HG03039 (cell line): ENCODE measurements at regions not wholly inside any gene's neighbourhood (a gene's known extent, or its start where the extent isn't known, plus 50 kb on each side); places are given as distances from the start of the nearest gene placed in this dataset.

ENCODE experiments used
- ATAC-seq: cut with Tn5 transposase; IDR thresholded peaks from one replicate; pipeline ENCODE4 v1.9.1; 2021; ENCODE audit warnings: mild to moderate bottlenecking, moderate library complexity; ENCODE audit not compliant: unreplicated experiment

DNA sequence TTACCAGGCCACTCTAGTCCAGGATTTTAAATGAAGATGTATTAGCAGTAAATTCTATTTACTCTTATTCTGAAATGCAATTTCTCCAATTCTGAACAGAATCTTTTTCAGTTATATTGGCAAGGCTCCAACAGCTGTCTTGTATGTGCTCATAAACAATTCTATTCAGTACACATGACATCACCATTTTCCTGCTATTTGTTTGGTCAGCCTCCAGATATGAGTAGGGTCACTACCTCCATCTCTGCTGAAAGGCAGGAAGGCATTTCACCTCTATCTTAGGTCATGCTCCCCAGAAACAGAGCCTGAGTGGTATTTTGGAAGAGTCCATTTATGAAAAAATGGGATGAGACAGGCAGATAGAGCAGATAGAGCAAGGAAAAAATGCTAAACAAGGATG lies 151.1 kb upstream of the ADGRL3 start:
- ATAC-seq = no peak

DNA sequence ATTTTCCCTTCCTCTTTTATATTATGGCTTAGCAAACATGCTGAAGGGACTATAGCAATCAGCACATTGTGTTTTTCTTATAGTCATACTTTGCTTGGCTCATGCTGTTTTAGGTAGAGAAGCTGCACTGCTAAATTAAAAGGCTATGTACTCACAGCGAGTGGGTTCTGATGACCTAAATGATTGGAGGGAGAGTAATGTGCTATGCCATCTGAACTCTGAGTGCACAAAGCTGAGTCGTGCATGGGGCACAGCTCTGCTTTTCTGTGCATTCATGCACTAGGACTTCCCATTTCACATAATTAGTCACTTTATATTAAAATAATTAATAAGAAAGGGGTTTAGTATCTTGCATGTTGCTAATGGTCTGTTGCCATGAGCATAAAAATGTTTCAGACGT lies 132.7 kb upstream of the ADGRL3 start:
- ATAC-seq = no peak

DNA sequence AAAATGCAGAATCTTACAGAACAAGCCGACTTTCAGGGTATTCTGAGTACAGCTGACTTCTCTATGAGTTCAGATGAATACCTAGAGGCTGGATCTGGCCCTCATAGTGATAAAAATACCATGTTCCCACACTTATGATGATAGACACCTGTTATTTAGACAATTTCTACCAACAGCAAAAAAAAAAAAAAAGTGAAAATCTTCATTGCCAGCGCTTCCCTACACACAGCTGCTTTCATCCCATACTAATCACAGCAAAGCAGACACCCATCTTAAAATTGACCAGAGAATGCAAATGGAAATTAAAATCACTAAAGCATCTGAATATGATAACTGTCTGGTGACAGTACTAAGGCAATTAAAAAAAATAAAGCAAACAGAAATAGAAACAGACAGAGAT lies 132.1 kb upstream of the ADGRL3 start:
- ATAC-seq = no peak

DNA sequence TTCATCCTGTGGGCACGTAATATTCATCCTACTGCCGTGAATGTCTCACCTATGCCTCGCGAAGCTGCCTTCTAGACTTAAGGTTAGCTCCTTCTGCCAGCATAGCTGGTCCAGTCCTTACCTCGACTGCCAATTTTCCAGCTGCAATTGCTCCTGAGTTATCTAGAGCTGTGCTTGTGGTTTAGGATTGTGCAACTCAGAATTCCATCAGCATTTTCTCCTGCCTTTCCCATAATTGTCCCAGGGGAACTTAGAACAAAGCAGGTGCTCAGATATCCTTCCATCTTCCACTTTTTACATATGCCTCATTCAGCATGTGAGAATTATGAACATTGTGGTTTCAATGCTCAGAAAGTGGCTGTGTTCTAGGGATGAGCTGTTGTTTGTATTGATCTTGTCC lies 131.4 kb upstream of the ADGRL3 start:
- ATAC-seq = no peak

DNA sequence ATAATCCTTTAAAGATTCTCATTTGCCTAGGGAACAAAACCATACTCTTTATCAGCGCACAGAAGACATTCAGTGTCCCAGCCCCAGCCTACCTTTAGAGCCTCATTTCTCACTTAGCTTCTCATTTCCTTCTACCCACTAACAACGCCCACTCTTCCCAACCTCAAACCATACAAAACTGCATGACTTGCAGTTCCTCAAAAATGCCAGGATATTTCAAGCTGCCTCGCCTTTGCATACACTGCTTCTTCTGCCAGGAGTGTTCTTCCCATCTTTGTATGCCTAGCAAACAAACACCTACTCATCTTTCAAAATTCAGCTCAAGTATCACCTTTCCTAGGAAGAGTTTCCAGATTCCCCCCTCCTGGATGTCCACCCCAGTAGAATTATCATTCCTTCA lies 129.9 kb upstream of the ADGRL3 start:
- no peak for ATAC-seq

DNA sequence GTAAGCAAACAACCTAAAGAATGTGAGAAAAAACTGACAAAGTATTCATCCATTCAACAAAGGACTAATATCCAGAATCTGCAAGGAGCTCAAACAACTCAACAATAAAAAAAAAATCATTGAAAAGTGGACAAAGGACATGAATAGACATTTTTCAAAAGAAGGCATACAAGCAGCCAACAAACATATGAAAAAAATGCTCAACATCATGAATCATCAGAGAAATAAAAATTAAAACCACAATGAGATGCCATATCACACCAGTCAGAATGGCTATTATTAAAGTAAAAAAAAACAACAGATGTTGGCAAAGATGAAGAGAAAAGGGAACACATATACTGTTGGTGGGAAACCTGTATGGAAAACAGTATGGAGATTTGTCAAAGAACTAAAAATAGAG lies 120.7 kb upstream of the ADGRL3 start:
- ATAC-seq = no peak

DNA sequence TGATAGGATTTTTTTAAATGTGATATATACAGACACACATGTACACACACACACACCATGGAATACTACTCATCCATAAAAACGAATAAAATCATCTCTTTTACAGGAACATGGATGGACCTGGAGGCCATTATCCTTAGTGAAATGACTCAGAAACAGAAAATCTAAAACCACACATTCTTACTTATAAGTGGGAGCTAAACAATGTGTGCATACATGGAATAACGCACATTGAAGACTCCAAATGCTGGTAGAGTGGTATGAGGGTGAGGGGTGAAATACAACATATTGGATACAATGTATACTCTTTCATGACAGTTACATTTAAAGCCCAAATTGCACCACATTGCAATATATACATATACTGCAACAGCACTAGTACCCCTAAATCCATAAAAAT lies 120.2 kb upstream of the ADGRL3 start:
- ATAC-seq = no peak

DNA sequence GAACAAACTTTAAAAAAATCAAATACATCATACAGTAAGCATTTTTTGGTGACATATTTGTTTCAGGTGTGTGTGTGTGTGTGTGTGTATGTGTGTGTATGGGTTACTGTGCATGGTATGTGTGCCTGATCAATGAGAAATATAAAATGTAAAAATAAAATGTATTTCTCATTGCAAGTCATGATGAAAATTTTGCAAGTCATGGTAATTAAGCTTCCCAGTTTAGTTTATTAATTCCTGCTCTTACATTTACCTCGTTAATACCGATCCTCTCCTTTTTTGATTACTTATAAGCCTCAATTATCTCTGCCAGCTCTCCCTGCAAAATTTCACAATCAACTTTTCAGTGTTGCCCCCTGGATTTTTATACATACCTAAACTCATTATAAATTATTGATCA lies 114.6 kb upstream of the ADGRL3 start:
- no peak for ATAC-seq

DNA sequence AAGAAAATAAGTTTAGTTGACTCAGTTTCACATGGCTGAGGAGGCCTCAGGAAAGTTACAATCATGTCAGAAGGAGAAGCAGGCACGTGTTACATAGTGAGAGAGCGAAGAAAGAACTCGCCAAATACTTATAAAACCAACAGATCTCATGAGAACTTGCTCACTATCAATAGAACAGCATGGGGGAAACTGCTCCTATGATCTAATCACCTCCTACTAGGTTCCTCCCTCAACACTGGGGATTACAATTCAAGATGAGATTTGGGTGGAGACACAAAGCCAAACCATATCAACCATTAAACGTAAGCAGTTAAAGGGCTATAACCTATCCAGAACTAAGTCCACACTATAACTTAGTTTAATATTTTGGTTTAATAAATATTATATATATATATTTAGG lies 113.8 kb upstream of the ADGRL3 start:
- ATAC-seq = no peak

DNA sequence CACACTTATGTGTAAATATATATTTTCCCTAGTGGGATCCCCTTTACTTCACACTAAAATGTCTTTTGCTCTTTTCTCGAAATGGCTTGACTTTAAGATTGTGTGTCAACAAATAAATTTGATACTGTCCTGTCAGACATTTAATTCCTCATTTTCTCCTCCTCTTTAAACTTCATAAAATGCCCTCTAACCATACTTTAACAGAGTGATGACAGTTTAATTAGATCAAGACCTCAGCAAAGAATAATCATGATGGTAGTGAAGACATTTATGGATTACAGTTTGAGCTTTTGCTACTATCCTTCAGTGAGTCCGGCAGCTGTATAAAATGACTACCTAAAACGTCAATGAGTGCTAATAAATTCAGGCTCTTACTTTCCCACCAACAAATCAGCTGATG lies 113.1 kb upstream of the ADGRL3 start:
- no peak for ATAC-seq

DNA sequence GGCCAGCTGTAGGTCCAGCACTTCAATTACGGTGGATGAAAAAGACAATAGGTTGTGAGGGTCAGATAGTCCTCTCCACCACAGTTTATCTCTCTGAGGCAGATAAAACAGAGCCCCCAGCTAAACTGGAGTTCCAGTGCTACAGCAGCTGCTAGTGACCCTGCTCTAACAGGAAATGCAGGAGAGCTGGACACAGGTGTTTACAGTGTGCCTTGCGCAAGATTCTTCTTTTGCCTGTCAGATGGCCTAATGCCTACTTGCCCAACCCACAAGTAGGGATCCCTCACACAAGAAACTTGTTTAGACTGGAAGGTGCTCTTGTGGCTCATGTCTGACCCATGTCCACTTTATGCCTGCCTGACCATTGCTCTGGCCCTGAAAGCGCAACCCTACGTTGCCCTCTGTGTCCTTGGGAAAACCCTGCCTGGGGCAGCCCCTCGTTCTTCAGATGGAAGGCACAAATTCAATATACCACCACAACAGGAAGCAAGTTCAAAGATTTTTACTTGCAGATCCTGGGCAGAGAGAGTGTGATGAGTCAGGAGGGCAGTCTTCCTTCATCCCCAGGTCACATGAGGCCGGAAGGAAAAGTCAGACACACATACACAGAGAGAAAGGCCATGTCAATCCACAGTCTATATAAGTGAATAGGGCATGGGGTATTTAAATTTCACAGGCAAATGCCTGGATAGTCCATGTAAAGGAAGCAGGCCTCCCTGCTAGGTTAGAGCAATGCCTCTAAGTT lies 105.1 kb upstream of the ADGRL3 start:
- no peak for ATAC-seq

DNA sequence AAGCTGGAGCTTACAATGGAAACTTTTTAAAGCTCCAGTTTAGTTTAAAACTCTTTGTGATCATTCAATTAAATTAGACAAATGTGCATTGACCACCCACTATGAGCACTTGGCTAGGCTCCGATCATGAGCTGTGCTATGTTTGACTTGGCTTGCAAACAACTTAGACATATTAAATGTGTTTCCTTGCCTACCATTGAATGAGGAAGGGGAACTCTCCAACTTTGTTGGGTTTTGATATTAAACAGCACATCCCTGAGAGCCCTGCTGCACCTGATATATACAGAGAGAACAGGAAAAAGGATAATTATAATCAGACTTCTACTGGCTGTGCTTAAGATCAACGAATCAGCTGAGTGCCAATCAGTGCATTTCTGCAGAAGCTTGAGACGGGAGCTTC lies 71.4 kb upstream of the ADGRL3 start:
- no peak for ATAC-seq

DNA sequence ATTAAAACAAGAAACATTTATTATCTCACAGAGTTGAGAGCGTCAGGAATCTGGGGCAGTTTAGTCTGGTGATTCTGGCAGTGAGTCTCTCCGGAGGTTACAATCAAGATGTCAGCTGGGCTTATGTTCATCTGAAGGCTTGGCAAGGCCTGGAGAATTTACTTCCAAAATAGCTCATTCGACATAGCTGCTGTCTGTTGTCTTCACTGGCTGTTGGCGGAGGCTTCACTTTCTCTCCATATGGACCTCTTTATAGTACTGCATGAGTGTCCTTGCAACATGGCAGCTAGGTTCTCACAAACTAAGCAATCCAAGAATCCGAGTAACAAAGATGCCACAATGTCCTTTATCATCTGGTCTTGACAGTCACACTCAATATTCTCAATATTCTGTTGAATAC lies 70.2 kb upstream of the ADGRL3 start:
- no peak for ATAC-seq

DNA sequence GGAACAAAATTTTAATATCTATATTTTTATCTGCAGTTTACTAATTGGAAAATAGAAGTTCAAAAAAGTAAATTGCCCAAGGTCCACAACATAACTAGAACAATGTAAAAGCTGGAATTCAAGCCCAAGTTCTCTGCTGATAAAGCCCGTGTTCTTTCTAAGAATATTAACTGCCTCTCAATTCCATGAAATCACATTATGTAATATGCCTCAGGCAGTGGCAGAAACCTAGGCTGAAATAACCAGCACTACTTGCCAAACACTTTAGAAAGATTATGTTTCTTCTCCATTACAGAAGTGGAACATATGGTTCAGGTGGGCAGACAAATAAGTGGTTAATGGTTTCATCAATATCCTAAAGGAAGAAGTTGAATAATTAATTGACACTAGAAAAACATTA lies 56.7 kb upstream of the ADGRL3 start:
- no peak for ATAC-seq

DNA sequence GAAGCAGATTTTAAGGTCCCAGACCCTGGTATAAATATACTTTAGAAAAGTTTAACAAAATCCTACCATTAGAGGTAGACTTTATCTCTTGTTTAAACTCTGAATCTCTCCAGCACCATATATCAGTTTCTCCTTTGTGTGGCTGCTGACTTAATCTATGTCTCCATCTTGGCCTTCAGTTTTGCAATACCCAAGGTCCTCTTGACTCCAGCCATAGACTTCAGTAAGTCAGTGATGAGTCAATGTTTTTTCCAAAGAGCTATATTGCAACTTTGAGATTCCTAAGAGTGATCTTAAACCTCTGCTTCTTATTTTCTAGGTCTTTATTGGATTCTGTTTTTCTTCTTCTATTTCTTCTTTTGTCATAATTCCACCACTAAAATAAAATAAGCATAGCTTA lies 50.8 kb upstream of the ADGRL3 start:
- no peak for ATAC-seq
